T-helper 22 cell (primary cell): ENCODE measurements at regions not wholly inside any gene's neighbourhood (a gene's known extent, or its start where the extent isn't known, plus 50 kb on each side); places are given as distances from the start of the nearest gene placed in this dataset.

Experiments
- DNase-seq: peaks from one replicate; pipeline ENCODE4 v3.0.0-alpha.2; 2020; ENCODE audit warnings: low read depth

- DNase-seq = no peak
Observed at GRCh38 chr6:26149240-26149639, 62.0 kb downstream of the HFE start.

GRCh38 chr6:26152226-26153101, 65.2 kb downstream of the HFE start:
- no peak for DNase-seq

DNA sequence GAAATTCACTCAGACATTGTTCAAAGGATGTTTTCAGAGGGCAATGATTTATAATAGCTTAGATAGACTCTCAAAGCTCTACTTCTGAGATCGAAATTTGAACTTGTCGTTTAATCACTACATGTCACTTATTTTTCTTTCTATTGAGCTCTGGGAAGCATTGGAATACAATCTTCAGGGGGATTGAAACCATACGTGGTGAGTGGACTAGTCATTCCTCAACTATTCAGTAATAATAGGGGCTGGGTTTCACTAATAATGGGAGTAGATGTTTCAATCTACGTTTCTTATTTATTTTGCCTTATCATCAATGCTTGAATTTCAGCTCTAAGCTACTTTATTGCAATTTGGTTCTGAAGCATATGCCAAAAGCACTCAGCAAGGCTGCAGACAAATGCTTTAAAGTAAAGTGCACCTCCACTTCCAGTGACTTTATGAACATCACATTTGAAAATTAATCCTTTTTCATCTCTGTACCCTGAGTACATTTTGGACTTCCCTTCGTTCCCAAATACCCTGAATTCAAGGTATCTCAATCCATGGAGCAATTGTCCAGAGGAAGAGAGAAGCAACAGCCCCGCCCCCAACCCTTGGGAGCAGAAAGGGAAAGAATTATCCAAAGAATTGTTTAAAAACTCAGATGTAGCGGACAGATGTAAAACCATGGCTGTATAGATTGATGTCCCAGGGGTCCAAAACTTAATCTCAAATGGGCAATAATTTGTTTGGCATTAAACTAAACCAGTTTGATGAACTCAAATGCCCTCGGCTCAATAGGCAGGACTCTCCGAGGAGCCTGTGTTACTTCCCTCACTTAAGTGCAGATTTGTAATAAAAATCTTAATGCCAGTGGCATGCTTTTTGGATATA, 68.1 kb downstream of the HFE start:
- no peak for DNase-seq

DNA sequence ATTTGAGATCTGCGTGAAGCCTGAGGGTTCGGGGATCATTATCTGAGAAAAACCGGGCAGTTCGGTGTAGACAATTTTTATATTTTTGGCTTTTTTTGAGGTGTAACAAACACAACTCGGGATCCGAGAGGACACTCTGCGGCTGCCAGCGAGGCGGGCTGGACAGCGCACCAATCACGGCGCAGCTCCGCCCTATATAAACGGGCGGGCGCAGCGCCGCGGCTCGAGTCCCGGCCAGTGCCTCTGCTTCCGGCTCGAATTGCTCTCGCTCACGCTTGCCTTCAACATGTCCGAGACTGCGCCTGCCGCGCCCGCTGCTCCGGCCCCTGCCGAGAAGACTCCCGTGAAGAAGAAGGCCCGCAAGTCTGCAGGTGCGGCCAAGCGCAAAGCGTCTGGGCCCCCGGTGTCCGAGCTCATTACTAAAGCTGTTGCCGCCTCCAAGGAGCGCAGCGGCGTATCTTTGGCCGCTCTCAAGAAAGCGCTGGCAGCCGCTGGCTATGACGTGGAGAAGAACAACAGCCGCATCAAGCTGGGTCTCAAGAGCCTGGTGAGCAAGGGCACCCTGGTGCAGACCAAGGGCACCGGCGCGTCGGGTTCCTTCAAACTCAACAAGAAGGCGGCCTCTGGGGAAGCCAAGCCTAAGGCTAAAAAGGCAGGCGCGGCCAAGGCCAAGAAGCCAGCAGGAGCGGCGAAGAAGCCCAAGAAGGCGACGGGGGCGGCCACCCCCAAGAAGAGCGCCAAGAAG, 69.0 kb downstream of the HFE start:
- DNase-seq = peak; percentile 63

GRCh38 chr6:26156850-26157250, 69.6 kb downstream of the HFE start:
- DNase-seq = peak; percentile 29

DNA sequence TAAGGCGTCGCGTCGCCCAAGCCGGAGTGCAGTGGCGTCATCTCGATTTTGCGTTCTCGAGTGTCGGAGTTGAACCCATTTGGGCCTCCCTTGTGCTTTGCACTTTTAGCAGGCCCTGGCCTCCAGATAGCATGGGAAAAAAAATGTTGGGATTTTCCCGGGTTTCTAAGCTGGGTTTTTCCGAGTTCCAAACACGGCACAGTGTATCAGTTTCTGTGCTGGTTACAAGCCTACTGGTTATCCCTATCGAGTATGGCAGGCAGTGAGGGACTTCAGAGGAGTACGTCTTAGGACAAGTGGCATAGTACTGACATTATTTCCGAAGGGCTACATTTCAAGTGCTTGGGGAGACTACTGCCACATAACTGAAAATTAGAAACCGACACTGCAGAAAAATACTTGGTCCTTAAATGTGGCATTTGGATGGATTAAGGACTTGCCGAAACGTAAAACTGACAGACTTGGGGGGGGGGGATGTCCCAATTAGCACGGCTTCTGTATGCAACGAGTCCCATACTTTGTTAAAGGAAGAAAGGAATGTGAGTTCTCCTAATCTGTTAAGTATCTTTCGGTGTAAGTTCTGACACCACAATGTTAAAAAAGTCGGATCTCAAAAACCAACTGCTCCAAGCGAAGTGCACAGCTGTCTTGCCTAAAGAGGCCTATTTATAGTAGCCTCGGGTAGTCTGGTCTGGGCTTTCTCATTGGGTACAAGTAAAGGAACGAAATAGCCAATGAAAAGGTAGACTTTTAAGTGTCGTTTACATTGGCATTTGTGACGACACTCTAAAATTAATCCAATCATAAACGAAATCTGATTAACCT, 70.2 kb downstream of the HFE start:
- DNase-seq = peak; percentile 65

- peak; percentile 57 for DNase-seq
Observed at GRCh38 chr6:26158076-26158580, 70.9 kb downstream of the HFE start.

- DNase-seq = peak; percentile 53
Observed at GRCh38 chr6:26158581-26159356, 71.5 kb downstream of the HFE start.

DNA sequence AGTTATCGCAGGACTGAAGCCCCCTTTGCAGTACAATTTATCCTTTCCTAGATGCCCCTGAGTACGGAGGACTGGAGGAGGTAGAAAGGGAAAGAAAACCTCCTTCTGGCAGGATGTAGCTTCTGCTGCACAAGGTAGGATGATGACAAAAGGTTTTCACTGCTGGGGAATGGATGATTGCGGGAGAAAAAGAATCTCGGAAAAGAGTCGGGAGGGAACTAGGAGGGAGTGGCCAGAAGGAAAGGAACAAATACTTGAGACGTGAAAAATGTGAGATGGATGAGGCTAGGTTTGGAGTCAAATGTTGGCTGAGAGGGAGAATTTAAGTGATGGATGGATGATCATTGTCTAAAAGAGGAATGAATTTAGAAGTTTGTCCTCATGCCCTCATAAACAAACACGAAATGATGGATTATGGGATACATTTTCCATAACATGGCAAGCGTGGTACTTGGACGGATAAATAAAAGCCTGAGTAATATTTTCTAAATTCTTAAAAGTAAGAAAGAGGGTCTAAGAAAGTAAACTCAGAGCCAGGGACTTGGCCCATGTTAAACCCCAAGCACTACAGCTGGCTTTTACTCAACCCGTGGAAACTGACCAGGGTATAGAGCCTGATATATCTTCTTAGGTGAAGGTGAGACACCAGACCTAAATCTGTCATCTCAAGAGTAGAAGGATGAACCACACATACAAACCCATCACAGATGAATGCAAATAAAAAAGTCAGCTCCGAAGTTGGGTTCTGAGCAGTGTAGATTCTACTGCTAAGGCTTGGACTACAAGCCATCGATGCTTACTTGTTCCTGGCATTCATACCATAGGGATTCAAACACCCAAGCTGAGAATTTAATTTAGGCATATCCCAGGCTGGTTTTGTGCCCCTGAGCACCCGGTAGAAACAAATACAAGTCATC, 72.4 kb downstream of the HFE start:
- no peak for DNase-seq

- DNase-seq = no peak
Observed at GRCh38 chr6:26161322-26161721, 74.1 kb downstream of the HFE start.

DNA sequence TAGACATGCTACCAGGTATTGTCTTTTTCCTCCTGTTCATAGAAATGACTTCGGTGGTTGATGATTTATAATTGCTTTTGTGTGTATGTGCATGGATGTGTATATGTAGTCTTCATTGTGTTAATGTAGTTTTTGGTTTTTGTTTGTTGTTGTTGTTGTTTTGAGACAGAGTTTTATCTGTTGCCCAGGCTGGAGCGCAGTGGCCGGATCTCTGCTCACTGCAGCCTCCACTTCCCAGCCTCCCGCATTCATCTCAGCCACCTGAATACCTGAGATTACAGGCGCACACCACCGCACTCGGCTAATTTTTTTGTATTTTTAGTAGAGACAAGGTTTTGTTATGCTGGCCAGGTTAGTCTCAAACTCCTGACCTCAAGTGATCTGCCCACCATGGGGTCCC, 75.2 kb downstream of the HFE start:
- DNase-seq = no peak

GRCh38 chr6:26163427-26164119, 76.3 kb downstream of the HFE start:
- no peak for DNase-seq

DNA sequence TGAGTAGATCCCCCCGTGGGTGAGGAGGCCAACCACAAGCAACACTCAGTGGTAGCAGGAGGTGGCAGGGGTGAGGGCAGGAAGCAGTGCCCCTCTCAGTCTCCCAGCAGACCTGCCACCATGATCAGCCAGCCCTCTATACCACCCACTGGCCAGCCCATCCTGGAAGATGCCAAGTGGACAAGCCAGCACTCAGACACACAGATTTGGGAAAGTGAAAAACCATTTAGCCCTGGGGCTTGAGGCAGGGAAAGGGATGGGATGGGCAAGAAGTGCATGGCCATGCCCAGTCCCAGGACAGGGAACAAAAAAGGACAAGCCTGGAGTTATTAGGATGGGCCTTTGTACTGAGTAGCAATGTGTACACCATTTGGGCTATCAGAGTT, 76.9 kb downstream of the HFE start:
- DNase-seq = no peak

- no peak for DNase-seq
Observed at GRCh38 chr6:26165261-26165790, 78.1 kb downstream of the HFE start.

DNA sequence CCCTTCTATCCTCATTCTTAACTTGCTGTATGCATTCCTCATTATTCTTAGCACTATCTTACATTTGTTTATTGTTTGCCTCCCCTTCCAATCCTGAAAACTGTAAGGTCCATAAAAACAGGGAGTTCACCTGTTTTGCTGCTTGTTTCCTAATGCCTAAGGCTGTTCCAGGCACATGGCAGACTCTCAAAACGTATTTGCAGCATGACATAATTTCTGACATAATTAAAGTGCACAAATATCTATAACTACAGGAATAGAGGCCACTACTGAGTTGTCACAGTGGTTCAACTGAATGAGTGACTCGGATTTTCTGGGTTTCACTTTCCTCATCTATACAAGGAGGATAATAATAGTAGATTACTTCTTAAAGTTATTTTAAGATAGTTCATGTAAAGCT, 83.0 kb downstream of the HFE start:
- no peak for DNase-seq

GRCh38 chr6:26170951-26171841, 84.0 kb downstream of the HFE start:
- DNase-seq = no peak

DNA sequence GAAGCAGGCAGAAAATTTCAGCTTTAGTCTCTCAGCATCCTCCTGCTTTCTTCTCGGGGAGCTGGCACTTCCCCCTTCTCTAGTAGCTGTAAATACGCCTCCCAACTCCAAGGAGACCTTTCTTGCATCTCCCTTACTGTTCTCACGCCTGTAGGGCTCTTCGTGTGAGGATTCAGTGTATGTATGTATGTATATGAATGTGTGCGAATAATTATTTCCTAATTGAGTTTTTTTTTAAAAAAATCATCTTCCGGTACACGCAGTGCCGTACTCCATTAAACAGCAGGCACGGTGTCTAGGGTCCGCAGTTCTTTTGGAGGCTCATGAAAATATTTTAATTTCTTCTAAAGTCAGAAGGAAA, 85.4 kb downstream of the HFE start:
- no peak for DNase-seq

DNA sequence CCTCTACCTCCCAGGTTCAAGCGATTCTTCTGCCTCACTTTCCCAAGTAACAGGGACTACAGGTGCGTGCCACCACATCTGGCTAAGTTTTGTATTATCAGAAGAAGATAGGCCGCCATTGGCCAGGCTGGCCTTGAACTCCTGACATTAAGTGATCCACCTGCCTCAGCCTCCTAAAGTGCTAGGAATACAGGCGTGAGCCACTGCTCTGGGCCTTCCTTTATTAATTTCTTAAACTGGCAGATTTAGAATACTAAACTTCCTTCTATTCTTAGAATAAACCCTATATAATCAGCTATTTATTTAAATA, 86.6 kb downstream of the HFE start:
- no peak for DNase-seq
